HG03460 (cell line): ENCODE measurements at regions not wholly inside any gene's neighbourhood (a gene's known extent, or its start where the extent isn't known, plus 50 kb on each side); places are given as distances from the start of the nearest gene placed in this dataset.
A peak's percentile ranks its signal among the peaks of the same experiment; 100 is the strongest.
"Not testable (repeated sequence)": the region's sequence is repeated elsewhere in the genome, so short reads cannot be mapped to it uniquely, and the experiment has no call there.

ENCODE experiments used
- ATAC-seq: cut with Tn5 transposase; IDR thresholded peaks from one replicate; pipeline ENCODE4 v1.9.1; 2021; ENCODE audit not compliant: unreplicated experiment

DNA sequence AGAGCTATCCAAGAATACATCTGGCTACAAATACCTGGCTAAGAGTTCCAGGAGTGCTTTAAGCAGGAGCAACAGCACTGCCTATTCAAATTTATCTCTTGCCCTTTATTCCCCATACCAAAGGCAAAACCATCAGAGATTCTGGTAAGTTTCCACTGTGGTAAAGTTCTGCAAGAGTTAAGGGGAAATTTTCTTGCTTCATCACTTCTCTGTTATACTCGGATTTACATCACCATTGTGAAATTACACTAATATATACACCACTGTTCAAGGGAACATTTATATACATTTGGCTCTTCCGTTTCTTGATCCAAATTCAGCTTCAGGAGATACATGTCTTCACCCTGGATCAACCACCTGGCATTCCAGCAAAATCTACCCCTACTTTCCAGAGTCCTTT lies 70.8 kb upstream of the PTPN13 start:
- ATAC-seq: no peak

DNA sequence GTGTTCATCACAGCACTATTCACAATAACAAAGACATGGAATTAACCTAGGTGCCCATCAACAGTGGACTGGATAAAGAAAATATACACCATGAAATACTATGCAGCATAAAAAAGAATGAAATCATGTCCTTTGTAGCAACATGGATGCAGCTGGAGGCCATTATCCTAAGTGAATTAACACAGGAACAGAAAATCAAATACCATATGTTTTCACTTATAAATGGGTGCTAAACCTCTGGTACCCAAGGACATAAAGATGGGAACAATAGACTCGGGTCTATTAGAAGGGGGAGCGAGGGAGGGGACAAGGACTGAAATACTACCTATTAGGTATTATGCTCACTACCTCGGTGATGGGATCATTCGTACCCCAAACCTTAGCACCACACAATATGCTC lies 66.4 kb upstream of the PTPN13 start:
- ATAC-seq: not testable (repeated sequence)

DNA sequence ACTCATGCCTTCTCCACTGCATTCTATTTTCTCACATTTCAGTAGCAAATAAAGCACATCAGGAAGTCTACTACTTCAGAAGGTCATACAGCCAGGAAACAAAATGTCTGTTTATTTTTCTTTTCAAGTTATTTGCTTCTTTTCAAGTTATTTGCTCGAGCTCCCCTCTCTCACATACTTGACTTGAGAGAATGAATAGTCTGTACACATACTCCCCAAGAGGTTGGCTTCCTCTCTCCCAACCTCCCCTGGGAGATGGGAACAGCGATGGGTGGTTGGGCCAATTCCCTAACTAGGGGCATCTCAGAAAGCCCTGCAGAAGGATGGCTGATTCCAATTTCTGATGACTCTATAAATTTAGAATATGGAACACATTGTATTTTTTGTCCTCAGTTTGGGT lies 64.7 kb upstream of the PTPN13 start:
- no peak for ATAC-seq

DNA sequence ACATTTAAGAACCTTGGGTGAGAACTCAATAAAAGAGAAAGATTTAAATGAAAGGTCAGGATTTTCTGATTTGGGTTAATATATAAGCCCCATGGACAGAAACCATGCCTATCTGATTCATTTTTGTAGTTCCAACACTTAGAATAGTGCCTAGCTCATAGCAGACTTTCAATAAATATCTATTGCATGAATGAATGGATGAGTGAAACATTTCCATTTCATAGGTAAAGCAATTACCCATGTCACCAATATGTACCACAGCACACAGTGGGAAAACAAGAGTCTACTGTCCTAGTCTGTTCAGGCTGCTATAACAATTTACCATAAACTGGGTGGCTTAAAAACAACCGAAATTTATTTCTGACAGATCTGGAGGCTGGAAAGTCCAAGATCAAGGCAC lies 63.9 kb upstream of the PTPN13 start:
- ATAC-seq: no peak

DNA sequence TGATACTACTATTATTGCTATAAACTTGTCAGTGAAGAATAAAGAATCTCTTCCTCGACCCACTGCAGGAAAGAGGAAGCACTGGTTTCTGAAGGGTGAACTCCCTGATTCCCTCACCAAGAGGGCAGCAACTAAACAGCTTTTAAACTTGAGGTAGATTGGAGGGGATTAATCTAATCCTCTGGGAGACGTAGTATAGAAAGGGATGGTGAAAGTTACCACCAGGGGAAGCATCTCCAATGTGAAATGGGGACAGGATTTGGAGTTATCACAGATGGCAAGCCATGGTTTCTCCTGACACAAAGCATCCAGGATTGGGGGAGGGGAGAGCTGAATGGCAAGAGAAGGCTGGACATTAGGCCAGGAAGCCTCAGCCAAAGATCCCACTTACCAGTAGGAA lies 62.7 kb upstream of the PTPN13 start:
- no peak for ATAC-seq

DNA sequence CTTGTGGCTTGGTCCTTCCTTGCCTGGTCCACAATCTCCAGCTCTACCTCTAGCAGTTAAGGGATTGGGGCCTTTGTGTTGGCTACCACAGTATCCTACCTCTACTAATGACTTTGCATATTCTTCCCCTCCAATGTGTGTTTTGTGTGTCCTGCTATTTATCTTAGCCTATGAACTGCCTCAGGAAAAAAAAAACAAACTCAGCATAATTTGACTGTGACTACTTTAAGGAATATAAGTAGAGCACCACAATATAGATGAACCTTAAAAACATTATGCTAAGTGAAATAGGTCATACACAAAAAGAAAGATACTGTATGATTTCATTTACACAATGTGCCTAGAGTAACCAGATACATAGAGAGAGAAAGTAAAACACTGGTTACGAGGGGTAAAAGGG lies 61.3 kb upstream of the PTPN13 start:
- ATAC-seq: no peak

DNA sequence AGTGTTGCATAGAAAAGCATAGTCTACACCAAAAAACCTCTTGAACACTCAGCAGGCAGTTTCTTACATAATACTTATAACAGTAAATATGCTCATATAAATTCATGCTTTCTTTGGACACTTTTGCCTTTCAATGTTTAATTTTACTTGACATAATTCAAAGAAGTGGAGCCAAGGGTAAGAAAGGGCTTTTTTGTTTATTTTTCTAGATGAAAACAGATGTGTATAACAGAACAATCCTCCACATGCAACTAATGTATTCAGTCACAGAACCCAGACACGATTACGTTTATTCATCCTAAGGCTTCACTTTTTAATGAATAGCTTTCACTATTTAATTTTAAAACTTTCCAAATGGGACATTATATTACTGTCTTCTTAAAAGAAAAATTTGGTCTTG lies 58.0 kb upstream of the PTPN13 start:
- no peak for ATAC-seq

DNA sequence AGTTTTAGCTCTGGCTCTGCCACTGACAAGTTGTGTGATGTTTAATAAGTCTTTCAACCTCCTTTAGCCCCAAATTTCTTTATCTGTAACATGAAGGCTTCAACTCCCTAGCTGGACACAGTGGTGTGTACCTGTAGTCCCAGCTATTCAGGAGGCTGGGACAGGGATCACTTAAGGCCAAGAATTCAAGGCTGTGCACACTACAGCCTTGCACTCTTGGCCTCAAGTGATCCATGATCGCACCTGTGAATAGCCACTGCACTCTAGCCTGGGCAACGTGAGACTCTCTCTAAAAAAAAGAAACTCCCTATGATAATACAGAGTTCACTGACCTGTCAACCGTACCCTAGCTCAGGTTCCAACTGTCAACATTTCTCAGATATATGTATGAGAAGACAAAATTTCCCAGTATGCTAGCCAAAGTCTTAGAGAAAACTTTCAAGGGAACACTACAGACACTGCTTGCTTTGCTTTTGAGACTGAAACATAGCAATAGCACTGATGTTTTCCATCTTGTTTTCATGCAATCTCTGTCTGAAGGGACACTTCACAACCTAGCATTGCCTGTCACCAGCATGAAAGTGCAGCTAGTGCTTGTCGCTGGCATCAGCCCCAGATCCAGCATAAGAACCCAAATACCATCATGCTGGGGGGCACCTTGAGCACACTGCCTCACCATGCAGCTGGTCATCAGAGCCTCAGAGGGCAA lies 51.6 kb upstream of the PTPN13 start:
- no peak for ATAC-seq

DNA sequence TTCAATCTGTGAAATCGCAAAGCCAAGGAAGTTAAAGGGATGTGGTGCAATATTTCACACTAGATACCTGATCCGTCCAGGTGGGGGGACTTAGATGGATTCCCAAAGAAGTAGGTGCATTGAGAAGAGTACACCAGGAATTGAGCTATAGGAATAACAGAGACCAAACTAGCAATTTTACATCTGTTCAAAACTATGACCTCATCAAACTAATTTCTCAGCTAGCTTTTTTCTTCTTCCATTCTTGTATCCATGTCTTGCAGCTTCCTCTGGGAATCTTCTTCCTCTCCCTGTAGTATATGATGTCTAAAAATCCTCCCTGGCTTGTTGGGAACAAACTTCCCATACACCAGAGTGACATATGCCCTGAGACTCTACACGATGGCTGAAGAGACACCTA lies 51.0 kb upstream of the PTPN13 start:
- ATAC-seq: no peak

DNA sequence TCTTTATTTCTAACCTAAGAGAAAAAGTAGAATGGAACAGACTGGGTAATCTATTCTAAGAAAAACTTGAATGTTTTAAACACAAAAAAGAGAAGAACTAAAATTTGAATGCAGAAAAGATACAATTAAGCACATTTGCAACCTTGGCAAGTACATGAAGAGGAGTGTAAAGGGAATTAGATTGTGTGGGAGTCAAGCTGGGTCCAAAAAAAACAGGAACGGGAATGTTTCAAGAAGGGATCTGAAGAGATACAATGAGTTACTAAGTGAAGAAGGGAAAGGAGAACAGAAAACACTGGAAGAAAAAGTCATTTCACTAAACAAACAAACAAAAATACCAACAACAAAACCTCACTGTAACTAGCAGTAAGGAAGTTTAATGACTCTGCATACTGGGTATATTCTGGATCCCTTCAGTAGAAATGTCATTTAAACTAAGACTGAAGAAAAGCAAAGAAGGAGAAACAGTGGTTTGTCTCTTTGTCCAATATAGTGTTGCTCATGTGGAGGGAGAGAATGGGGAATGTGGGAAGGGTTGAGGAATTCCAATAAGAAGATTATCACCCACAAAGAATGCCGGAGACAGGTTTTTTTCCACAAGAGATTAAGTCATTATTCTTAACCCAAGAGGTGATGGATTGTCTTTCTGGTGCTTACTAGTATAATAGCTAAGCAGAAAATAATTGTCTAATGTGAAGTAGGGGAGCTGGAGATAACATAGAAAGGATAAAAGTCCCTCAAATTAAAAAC lies 50.4 kb upstream of the PTPN13 start:
- no peak for ATAC-seq

DNA sequence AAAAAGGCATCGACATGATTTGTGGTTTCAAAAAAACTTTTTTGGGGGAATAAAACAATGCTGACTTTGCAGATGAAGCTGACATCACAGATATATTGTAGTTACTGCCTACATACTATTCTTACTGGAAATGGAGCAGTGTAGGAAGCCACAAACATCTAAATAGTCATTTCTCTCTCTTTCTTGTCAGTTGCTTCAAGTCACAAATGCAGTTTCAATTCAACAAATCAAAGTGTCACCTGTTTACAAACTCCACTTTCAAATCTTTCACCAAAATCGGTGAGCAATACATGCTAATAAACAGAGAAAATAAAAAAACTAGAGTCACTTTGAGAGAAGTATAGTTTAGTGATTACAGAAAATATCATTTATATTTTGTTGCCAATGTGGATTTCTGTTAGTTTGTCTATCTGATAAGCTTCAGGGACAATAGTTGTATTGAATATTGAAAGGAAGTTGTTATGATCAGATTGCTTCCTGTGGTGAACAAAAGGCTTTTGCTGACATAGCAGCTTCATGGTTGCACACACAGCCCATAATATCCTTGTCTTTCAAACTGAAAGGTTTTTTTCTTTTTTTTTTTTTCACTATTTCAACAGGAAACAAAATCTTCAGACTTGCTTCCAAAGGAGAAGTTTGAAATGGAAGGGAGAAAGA lies 49.7 kb upstream of the PTPN13 start:
- ATAC-seq: peak; percentile 80
